ENCODE measurements at regions not wholly inside any gene's neighbourhood (a gene's known extent, or its start where the extent isn't known, plus 50 kb on each side); places are given as distances from the start of the nearest gene placed in this dataset.

DNA sequence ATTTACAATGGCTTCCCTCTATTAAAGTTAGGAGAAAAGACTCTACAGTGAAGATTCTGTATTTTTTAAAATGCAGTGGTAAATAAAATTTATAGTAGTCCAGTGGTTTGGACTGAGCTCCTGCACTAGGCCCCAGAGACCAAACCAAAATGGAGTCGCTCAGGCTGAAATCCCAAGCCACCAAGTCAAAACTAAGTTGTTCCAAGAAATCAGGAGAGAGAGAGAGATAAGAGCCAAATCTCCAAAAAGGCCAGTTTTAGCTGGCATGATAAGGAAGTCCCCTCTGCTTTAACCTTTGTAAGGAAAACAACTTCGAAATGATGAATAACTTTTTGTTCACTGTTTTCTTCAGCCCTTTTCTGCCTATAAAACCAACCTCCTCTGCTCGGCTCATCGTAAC, 265.9 kb upstream of the KLF14 start:
- TF ChIP-seq EP300 (IDR thresholded peaks at IDR 0.05) (no peak), POLR2A (IDR thresholded peaks at IDR 0.05) (no peak)
- TF ChIP-seq, protein P1, sequence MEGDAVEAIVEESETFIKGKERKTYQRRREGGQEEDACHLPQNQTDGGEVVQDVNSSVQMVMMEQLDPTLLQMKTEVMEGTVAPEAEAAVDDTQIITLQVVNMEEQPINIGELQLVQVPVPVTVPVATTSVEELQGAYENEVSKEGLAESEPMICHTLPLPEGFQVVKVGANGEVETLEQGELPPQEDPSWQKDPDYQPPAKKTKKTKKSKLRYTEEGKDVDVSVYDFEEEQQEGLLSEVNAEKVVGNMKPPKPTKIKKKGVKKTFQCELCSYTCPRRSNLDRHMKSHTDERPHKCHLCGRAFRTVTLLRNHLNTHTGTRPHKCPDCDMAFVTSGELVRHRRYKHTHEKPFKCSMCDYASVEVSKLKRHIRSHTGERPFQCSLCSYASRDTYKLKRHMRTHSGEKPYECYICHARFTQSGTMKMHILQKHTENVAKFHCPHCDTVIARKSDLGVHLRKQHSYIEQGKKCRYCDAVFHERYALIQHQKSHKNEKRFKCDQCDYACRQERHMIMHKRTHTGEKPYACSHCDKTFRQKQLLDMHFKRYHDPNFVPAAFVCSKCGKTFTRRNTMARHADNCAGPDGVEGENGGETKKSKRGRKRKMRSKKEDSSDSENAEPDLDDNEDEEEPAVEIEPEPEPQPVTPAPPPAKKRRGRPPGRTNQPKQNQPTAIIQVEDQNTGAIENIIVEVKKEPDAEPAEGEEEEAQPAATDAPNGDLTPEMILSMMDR (IDR thresholded peaks at IDR 0.05): no peak

All from tibial nerve (tissue), 4 donors.